ENCODE measurements at regions not wholly inside any gene's neighbourhood (a gene's known extent, or its start where the extent isn't known, plus 50 kb on each side); places are given as distances from the start of the nearest gene placed in this dataset.

- ChIA-PET CTCF (no interaction called here), POLR2A (no interaction called here)
- Mint-ChIP-seq H3K4me1 (no peaks in the 10 kb centered on the region), H3K27me3 (peaks cover 11% of the 10 kb centered on the region), H3K9me3 (ENCODE audit: low read depth) (no peaks in the 10 kb centered on the region), H3K27ac (no peak overlapping the region), H3K4me3 (no peak overlapping the region), H3K36me3 (ENCODE audit: low read depth) (no peaks in the 10 kb centered on the region)
- intact Hi-C loops (cut with DNase I, micrococcal nuclease), result no loop called here
- ATAC-seq, result no peak
- no peak for DNase-seq
These were observed 104.3 kb downstream of the RTL9 start for GRCh38 chrX:110462957-110463356.

- POLR2A ChIA-PET, result no interaction called here
- ATAC-seq (no peak), DNase-seq (no peak)
- Mint-ChIP-seq H3K27ac (no peak overlapping the region), H3K4me3 (no peak overlapping the region), H3K27me3 (peaks cover 4% of the 10 kb centered on the region), H3K4me1 (no peaks in the 10 kb centered on the region), H3K36me3 (ENCODE audit: low read depth) (no peaks in the 10 kb centered on the region), H3K9me3 (ENCODE audit: low read depth) (no peaks in the 10 kb centered on the region)
- CTCF ChIA-PET, result no interaction called here
- intact Hi-C loops (cut with DNase I, micrococcal nuclease), result no loop called here
These were observed 108.1 kb downstream of the RTL9 start for GRCh38 chrX:110466790-110467189.

- intact Hi-C loops (cut with DNase I, micrococcal nuclease), result no loop called here
- ATAC-seq, result no peak
These were observed 113.6 kb downstream of the RTL9 start for GRCh38 chrX:110472265-110472664.

GRCh38 chrX:110477593-110478228 lies 119.1 kb downstream of the RTL9 start:
- ATAC-seq (no peak), DNase-seq (no peak)
- H3K4me1 Mint-ChIP-seq, result no peaks in the 10 kb centered on the region
- H3K4me3 Mint-ChIP-seq, result no peak overlapping the region
- ChIA-PET POLR2A (no interaction called here), CTCF (no interaction called here)
- H3K9me3 Mint-ChIP-seq (ENCODE audit: low read depth), result no peaks in the 10 kb centered on the region
- H3K36me3 Mint-ChIP-seq (ENCODE audit: low read depth), result no peaks in the 10 kb centered on the region
- intact Hi-C loops (cut with DNase I, micrococcal nuclease), result no loop called here
- H3K27ac Mint-ChIP-seq, result no peak overlapping the region
- H3K27me3 Mint-ChIP-seq, result peaks cover 3% of the 10 kb centered on the region

More at GRCh38 chrX:110472265-110472664, 113.6 kb downstream of the RTL9 start:
- no peak overlapping the region for H3K27ac Mint-ChIP-seq
- H3K4me3 Mint-ChIP-seq, result no peak overlapping the region
- POLR2A ChIA-PET, result no interaction called here
- no peaks in the 10 kb centered on the region for H3K9me3 Mint-ChIP-seq (ENCODE audit: low read depth)
- no peaks in the 10 kb centered on the region for H3K4me1 Mint-ChIP-seq
- peaks cover under 1% of the 10 kb centered on the region for H3K27me3 Mint-ChIP-seq
- DNase-seq, result no peak
- CTCF ChIA-PET, result no interaction called here
- H3K36me3 Mint-ChIP-seq (ENCODE audit: low read depth), result no peaks in the 10 kb centered on the region

GRCh38 chrX:110491846-110492620 lies 133.4 kb downstream of the RTL9 start:
- Mint-ChIP-seq H3K27ac (no peak overlapping the region), H3K9me3 (ENCODE audit: low read depth) (no peaks in the 10 kb centered on the region), H3K4me3 (no peak overlapping the region), H3K36me3 (ENCODE audit: low read depth) (no peaks in the 10 kb centered on the region), H3K27me3 (peaks cover 14% of the 10 kb centered on the region), H3K4me1 (no peaks in the 10 kb centered on the region)
- CTCF ChIA-PET, result no interaction called here
- no peak for ATAC-seq
- POLR2A ChIA-PET, result no interaction called here
- intact Hi-C loops (cut with DNase I, micrococcal nuclease), result no loop called here
- no peak for DNase-seq

GRCh38 chrX:110504947-110505346 lies 146.3 kb downstream of the RTL9 start:
- Mint-ChIP-seq H3K4me1 (no peaks in the 10 kb centered on the region), H3K9me3 (ENCODE audit: low read depth) (no peaks in the 10 kb centered on the region), H3K36me3 (ENCODE audit: low read depth) (no peaks in the 10 kb centered on the region), H3K4me3 (no peak overlapping the region), H3K27ac (no peak overlapping the region), H3K27me3 (no peaks in the 10 kb centered on the region)
- CTCF ChIA-PET, result no interaction called here
- no peak for DNase-seq
- POLR2A ChIA-PET, result no interaction called here
- intact Hi-C loops (cut with DNase I, micrococcal nuclease), result no loop called here
- ATAC-seq, result no peak

- Mint-ChIP-seq H3K36me3 (ENCODE audit: low read depth) (no peaks in the 10 kb centered on the region), H3K4me3 (no peak overlapping the region), H3K27me3 (peaks cover 2% of the 10 kb centered on the region), H3K27ac (no peak overlapping the region), H3K9me3 (ENCODE audit: low read depth) (no peaks in the 10 kb centered on the region), H3K4me1 (no peaks in the 10 kb centered on the region)
- intact Hi-C loops (cut with DNase I, micrococcal nuclease), result no loop called here
- no peak for ATAC-seq
- ChIA-PET POLR2A (no interaction called here), CTCF (no interaction called here)
- no peak for DNase-seq
These were observed 151.3 kb downstream of the RTL9 start for GRCh38 chrX:110509755-110510532.

- ATAC-seq (no peak), DNase-seq (no peak)
- H3K27me3 Mint-ChIP-seq, result peaks cover 2% of the 10 kb centered on the region
- intact Hi-C loops (cut with DNase I, micrococcal nuclease), result no loop called here
- CTCF ChIA-PET, result no interaction called here
- no peaks in the 10 kb centered on the region for H3K36me3 Mint-ChIP-seq (ENCODE audit: low read depth)
- H3K4me3 Mint-ChIP-seq, result no peak overlapping the region
- H3K27ac Mint-ChIP-seq, result no peak overlapping the region
- no peaks in the 10 kb centered on the region for H3K9me3 Mint-ChIP-seq (ENCODE audit: low read depth)
- H3K4me1 Mint-ChIP-seq, result no peaks in the 10 kb centered on the region
- POLR2A ChIA-PET, result no interaction called here
These were observed 152.6 kb downstream of the RTL9 start for GRCh38 chrX:110511238-110511637.

- Mint-ChIP-seq H3K4me1 (no peaks in the 10 kb centered on the region), H3K4me3 (no peak overlapping the region), H3K27me3 (peaks cover 2% of the 10 kb centered on the region), H3K9me3 (ENCODE audit: low read depth) (no peaks in the 10 kb centered on the region), H3K27ac (no peak overlapping the region), H3K36me3 (ENCODE audit: low read depth) (no peaks in the 10 kb centered on the region)
- POLR2A ChIA-PET, result no interaction called here
- CTCF ChIA-PET, result no interaction called here
- DNase-seq, result no peak
- ATAC-seq, result no peak
- intact Hi-C loops (cut with DNase I, micrococcal nuclease), result no loop called here
These were observed 153.7 kb downstream of the RTL9 start for GRCh38 chrX:110512341-110512740.

- no peak for DNase-seq
- no peak for ATAC-seq
- H3K4me1 Mint-ChIP-seq, result no peaks in the 10 kb centered on the region
- no peak overlapping the region for H3K27ac Mint-ChIP-seq
- intact Hi-C loops (cut with DNase I, micrococcal nuclease), result no loop called here
- peaks cover 2% of the 10 kb centered on the region for H3K27me3 Mint-ChIP-seq
- no peak overlapping the region for H3K4me3 Mint-ChIP-seq
- no peaks in the 10 kb centered on the region for H3K9me3 Mint-ChIP-seq (ENCODE audit: low read depth)
- no peaks in the 10 kb centered on the region for H3K36me3 Mint-ChIP-seq (ENCODE audit: low read depth)
- POLR2A ChIA-PET, result no interaction called here
- CTCF ChIA-PET, result no interaction called here
These were observed 155.9 kb downstream of the RTL9 start for GRCh38 chrX:110514509-110514908.

- POLR2A ChIA-PET, result no interaction called here
- ATAC-seq (no peak), DNase-seq (no peak)
- Mint-ChIP-seq H3K36me3 (ENCODE audit: low read depth) (no peaks in the 10 kb centered on the region), H3K27me3 (peaks cover 6% of the 10 kb centered on the region), H3K27ac (no peak overlapping the region), H3K4me1 (no peaks in the 10 kb centered on the region), H3K9me3 (ENCODE audit: low read depth) (no peaks in the 10 kb centered on the region), H3K4me3 (no peak overlapping the region)
- intact Hi-C loops (cut with DNase I, micrococcal nuclease), result no loop called here
- CTCF ChIA-PET, result no interaction called here
These were observed 160.9 kb downstream of the RTL9 start for GRCh38 chrX:110519501-110519900.

GRCh38 chrX:110519906-110520452 lies 161.3 kb downstream of the RTL9 start:
- Mint-ChIP-seq H3K4me3 (no peak overlapping the region), H3K9me3 (ENCODE audit: low read depth) (no peaks in the 10 kb centered on the region), H3K4me1 (no peaks in the 10 kb centered on the region), H3K36me3 (ENCODE audit: low read depth) (no peaks in the 10 kb centered on the region), H3K27me3 (peaks cover 6% of the 10 kb centered on the region), H3K27ac (no peak overlapping the region)
- no peak for ATAC-seq
- POLR2A ChIA-PET, result no interaction called here
- DNase-seq, result no peak
- CTCF ChIA-PET, result no interaction called here
- intact Hi-C loops (cut with DNase I, micrococcal nuclease), result no loop called here
